Colonic mucosa (tissue), 4 donors: ENCODE measurements at regions not wholly inside any gene's neighbourhood (a gene's known extent, or its start where the extent isn't known, plus 50 kb on each side); places are given as distances from the start of the nearest gene placed in this dataset.
"Not testable (repeated sequence)": the region's sequence is repeated elsewhere in the genome, so short reads cannot be mapped to it uniquely, and the experiment has no call there.

ENCODE experiments used
- DNase-seq: peaks from one replicate; pipeline ENCODE4 v3.0.0-alpha.2; 2020
- H3K27ac ChIP-seq: fragments of 200-600 bp; one replicate; pipeline ENCODE4 v1.8.0; 2021
- H3K27me3 ChIP-seq: fragments of 200-600 bp; one replicate; pipeline ENCODE4 v1.8.0; 2021
- H3K36me3 ChIP-seq: fragments of 200-600 bp; one replicate; pipeline ENCODE4 v1.8.0; 2021
- H3K4me1 ChIP-seq: fragments of 200-600 bp; one replicate; pipeline ENCODE4 v1.8.0; 2021; ENCODE audit warnings: mild to moderate bottlenecking
- H3K4me3 ChIP-seq: fragments of 200-600 bp; one replicate; pipeline ENCODE4 v1.8.0; 2021
- H3K9ac ChIP-seq, 2 donors: one replicate each; pipeline ENCODE4 v1.7.0; 2013; ENCODE audit warnings: control low read depth in 2 of 2, low read depth in 2 of 2, low read length in 2 of 2
- H3K9me3 ChIP-seq: fragments of 200-600 bp; one replicate; pipeline ENCODE4 v1.8.0; 2021
- intact Hi-C: fragments of 100-400 bp; cut with DNase I; formaldehyde crosslinking; loops from one replicate; pipeline ENCODE4 v1.14.1; 2022
- TF ChIP-seq, protein P1 (sequence below): fragments of 200-600 bp; IDR thresholded peaks from one replicate; pipeline ENCODE4 v1.8.0; 2022; ENCODE audit warnings: antibody characterized with exemption, mild to moderate bottlenecking
- donor health status: healthy.
- donor health status: DM: no; HTN: no; CAD: no.
- donor health status: DM: no; HTN: no; CAD: no.

GRCh38 chr15:96199111-96199510, 131.4 kb upstream of the NR2F2 start:
- no peaks in the 10 kb centered on the region for H3K4me1 ChIP-seq
- intact Hi-C loops, result no loop called here

GRCh38 chr15:96200357-96200967, 130.0 kb upstream of the NR2F2 start:
- Histone ChIP-seq H3K27ac (no peak overlapping the region), H3K27me3 (no peaks in the 10 kb centered on the region), H3K36me3 (no peaks in the 10 kb centered on the region), H3K4me3 (no peak overlapping the region), H3K9me3 (no peaks in the 10 kb centered on the region), H3K9ac (no peak overlapping the region), H3K4me1 (no peaks in the 10 kb centered on the region)
- intact Hi-C loops, result no loop called here
- TF ChIP-seq, protein P1, sequence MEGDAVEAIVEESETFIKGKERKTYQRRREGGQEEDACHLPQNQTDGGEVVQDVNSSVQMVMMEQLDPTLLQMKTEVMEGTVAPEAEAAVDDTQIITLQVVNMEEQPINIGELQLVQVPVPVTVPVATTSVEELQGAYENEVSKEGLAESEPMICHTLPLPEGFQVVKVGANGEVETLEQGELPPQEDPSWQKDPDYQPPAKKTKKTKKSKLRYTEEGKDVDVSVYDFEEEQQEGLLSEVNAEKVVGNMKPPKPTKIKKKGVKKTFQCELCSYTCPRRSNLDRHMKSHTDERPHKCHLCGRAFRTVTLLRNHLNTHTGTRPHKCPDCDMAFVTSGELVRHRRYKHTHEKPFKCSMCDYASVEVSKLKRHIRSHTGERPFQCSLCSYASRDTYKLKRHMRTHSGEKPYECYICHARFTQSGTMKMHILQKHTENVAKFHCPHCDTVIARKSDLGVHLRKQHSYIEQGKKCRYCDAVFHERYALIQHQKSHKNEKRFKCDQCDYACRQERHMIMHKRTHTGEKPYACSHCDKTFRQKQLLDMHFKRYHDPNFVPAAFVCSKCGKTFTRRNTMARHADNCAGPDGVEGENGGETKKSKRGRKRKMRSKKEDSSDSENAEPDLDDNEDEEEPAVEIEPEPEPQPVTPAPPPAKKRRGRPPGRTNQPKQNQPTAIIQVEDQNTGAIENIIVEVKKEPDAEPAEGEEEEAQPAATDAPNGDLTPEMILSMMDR, result no peak
- no peak for DNase-seq

More at GRCh38 chr15:96199111-96199510, 131.4 kb upstream of the NR2F2 start:
- no peak overlapping the region for H3K4me3 ChIP-seq
- H3K36me3 ChIP-seq, result no peaks in the 10 kb centered on the region
- TF ChIP-seq, protein P1, result no peak
- H3K27me3 ChIP-seq, result no peaks in the 10 kb centered on the region
- H3K9ac ChIP-seq, result no peak overlapping the region
- H3K27ac ChIP-seq, result no peak overlapping the region
- no peak for DNase-seq
- H3K9me3 ChIP-seq, result no peaks in the 10 kb centered on the region

GRCh38 chr15:96201696-96202095, 128.8 kb upstream of the NR2F2 start:
- no peak overlapping the region for H3K4me3 ChIP-seq
- no peak overlapping the region for H3K27ac ChIP-seq
- intact Hi-C loops, result no loop called here
- no peak for DNase-seq
- no peaks in the 10 kb centered on the region for H3K27me3 ChIP-seq
- TF ChIP-seq, protein P1, result no peak
- no peaks in the 10 kb centered on the region for H3K4me1 ChIP-seq
- no peaks in the 10 kb centered on the region for H3K36me3 ChIP-seq
- no peak overlapping the region for H3K9ac ChIP-seq
- no peaks in the 10 kb centered on the region for H3K9me3 ChIP-seq

GRCh38 chr15:96205588-96205987, 124.9 kb upstream of the NR2F2 start:
- H3K4me1 ChIP-seq, H3K27me3 ChIP-seq, H3K9ac ChIP-seq, H3K27ac ChIP-seq, DNase-seq, H3K9me3 ChIP-seq, H3K36me3 ChIP-seq, H3K4me3 ChIP-seq, intact Hi-C loops: not testable (repeated sequence)

DNA sequence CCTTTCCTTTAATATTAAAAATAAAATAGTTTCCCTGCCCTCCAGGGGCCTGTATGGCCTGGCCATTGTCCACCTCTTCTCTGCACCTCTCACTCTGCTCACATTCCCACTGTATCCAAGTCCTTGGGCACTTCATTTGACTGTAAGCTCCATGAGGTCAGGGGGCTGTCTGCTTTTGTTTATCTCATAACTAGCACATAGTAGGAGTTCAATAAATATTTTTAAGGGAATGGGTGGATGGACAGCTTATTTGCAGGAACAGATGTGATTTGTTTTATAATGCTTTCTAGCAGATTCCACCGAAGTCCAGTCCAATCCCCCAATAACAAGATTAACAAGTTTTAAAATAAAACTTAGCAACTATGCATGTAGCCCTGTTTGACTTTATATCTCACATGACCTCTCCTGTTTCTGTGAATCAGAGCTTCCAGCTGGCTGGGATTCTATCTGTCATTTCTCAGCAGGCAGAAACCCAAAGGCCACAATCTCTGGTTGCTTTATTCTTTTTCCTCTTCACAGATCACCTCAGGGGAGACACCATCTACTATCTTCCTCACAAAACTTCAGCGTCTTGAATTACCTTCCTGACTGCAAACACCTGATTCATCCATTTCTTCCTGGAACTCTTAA, 123.0 kb upstream of the NR2F2 start:
- H3K4me1 ChIP-seq, result no peaks in the 10 kb centered on the region
- no peak overlapping the region for H3K4me3 ChIP-seq
- H3K27ac ChIP-seq, result no peak overlapping the region
- H3K9me3 ChIP-seq, result no peaks in the 10 kb centered on the region
- no peaks in the 10 kb centered on the region for H3K36me3 ChIP-seq
- TF ChIP-seq, protein P1, result no peak
- no peak for DNase-seq
- no peaks in the 10 kb centered on the region for H3K27me3 ChIP-seq
- intact Hi-C loops, result no loop called here
- no peak overlapping the region for H3K9ac ChIP-seq

DNA sequence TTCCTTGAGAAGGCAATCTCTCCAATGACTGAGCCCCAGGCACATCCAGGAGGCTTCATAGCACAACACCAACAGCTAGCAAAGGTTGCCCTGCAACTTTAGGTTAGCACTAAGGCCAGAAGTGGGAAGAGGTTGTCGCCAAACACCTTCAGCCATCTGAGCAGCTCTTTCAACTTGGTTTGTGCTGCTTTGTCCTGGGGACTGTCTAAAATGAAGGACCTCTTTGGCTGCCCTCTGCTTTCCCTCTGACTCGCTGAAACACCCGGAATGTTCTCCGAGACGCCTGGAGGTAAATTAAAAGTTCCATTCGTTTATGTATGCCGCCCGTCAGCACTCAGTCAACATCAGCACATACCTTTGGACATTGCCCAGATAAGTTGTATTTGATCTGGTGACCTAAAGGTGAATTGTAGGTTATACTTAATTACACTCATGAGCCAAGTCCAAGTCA, 121.2 kb upstream of the NR2F2 start:
- Histone ChIP-seq H3K4me3 (no peak overlapping the region), H3K9ac (no peak overlapping the region), H3K4me1 (no peaks in the 10 kb centered on the region), H3K36me3 (no peaks in the 10 kb centered on the region), H3K9me3 (no peaks in the 10 kb centered on the region), H3K27ac (no peak overlapping the region), H3K27me3 (no peaks in the 10 kb centered on the region)
- TF ChIP-seq, protein P1, result no peak
- DNase-seq, result no peak
- intact Hi-C loops, result no loop called here
